NCI-H2196 (cell line): ENCODE measurements at regions not wholly inside any gene's neighbourhood (a gene's known extent, or its start where the extent isn't known, plus 50 kb on each side); places are given as distances from the start of the nearest gene placed in this dataset.

Source experiments
- DNase-seq: peaks from one replicate; lab custom pipeline; 2025; ENCODE audit not compliant: unreplicated experiment; lab: John Stamatoyannopoulos, UW

DNA sequence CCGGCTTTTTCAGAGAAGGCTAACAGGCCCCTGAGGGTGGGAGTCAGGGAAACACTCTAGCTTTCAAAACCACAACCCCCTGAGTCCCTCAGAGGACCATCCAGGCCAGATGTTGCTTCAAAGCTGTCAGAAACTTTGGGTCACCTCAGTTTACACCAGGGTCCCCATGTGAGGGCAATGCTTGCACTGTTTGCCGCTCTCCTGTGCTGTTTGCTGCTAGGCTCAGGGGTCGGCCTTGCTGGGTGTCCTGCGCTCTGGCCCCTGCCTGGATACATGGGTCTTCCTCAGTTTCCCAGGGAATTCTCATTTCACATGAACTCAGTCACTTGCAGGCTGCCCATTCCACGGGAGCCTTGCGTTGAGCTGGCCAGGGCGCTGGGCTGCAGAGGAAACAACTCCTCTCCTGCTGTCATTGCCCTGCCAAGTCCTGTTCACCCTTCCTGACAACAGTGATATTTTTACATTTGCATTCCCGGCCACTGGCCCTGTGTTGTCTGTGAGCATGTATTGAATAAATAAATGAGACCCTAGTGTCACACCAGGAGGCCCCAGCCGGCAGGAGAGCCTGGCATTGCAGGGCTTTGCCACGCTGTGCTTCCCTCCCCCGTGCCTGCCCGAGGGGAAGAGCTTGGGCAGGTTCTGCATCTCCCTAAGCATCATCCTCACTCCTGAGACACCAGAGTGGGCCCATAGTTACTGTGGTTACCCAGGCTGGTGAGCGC is 73.2 kb upstream of the RAB6C start:
- DNase-seq, result no peak

DNA sequence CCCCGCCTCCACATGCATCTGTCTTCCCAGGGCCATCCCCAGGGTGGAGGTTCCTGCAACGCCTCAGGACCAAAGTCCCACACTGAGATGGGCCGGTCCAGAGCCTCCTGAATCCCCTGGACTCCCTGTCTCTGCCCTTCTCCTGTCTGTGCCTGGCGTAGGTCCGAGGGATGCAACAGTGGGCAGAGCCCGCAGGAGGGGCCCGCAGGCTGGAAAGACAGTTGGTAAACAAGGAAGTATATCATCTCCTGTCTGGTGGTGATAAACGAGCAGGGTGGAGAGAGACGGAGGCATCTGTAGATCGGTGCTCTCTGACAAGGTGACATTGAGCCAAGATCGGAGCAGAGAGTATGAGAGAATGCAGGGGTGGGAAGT is 72.6 kb upstream of the RAB6C start:
- DNase-seq, result no peak

DNA sequence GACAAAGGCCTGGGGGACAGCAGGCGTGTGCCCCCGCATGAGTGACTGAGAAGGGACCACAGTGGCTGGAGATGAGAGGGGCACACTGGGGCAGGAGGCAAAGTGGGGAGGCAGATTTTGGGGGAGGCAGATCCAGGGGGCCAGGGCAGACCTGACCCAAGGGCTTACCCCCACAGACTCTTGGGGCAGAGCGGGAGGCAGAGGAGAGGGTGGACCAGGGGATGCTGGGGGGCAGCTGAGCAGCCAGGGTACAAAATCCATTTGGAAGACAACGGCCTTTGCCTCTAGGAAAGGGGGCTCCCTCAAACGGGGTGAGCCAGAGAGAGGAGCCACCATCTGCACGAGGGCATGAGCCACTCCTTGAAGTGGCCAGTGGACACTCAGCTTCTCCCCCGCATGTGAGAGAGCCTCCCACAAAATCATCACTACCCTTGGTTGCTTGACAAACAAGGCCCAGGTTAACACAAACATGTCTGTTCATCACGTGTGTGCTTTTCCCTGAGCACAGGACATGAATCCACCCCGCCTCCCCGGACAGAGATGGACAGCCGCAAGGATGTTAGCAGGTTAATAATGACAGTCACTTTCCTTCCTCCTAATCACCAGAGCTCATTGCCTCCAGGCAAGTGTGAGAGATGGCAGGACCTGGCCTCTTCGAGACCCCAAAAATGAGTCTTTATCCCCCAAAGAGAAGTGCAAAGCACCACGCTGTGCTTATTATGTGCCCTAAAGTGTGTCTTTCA is 72.0 kb upstream of the RAB6C start:
- no peak for DNase-seq

DNA sequence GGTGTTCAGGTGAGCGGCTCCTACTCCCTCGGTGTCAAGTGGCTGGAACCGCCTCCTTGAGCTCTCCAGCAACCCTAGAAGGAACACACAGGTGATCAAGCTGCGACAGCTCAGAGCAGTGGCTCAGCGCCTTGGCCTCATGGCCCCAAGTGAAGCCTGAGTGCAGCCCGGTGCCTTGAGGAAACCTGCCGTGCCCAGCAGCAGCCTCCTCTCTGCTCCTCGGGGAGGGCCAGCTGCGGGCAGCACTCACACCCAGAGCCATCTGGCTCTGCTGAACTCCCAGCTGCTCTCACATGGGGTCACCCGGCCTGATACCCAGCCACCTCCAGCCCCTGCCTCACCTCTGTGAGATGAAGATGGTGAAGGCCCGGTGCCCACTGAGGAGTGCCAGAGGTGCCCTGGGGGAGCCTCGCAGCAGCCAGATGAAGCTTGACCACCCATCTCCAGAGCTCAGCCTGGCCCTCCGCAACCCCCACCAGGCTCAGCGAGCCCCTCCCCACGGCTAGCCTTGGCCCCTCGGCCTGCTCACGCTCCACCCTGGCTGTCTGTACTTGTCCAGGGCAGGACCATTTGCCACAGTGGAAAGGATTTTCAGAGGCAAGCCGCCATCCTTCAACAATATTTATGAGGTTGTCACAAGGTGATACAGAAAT is 70.6 kb upstream of the RAB6C start:
- no peak for DNase-seq

DNA sequence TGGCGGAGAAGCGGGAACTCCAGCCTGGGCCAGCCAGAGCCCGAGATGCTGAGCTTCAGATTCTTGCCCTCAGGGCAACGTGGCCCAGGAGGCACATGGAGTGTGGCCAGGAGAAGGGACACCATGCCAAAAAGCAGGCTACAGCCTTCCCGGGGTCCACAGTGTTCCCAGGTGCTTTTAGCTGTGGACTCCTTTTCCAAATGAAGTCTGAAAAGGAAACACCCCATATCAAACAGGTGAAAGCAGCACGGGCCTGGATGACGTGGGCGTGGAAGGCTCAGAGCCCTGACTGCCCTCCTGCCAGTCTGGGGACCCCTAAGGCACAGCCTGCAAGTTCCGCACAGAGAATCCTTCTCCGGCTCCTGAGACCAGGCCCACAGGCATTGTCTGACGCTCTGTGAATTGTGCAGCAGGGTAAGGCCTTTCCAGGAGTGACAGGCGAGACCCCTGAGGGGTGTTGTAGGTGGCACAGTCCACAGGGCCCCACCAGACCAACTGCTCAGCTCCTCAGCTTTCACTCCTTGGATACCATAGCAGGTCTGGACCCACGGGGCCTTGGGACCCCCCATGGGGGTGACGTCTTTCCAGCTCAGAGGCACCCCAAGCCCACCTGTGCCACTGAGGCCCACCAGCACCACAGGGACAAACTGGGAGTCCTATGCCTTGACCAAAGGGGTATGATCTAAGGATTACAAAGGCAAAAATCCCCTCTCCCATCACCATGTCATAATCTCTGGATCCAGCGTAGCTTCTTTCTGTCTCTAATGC is 69.6 kb upstream of the RAB6C start:
- DNase-seq, result no peak

DNA sequence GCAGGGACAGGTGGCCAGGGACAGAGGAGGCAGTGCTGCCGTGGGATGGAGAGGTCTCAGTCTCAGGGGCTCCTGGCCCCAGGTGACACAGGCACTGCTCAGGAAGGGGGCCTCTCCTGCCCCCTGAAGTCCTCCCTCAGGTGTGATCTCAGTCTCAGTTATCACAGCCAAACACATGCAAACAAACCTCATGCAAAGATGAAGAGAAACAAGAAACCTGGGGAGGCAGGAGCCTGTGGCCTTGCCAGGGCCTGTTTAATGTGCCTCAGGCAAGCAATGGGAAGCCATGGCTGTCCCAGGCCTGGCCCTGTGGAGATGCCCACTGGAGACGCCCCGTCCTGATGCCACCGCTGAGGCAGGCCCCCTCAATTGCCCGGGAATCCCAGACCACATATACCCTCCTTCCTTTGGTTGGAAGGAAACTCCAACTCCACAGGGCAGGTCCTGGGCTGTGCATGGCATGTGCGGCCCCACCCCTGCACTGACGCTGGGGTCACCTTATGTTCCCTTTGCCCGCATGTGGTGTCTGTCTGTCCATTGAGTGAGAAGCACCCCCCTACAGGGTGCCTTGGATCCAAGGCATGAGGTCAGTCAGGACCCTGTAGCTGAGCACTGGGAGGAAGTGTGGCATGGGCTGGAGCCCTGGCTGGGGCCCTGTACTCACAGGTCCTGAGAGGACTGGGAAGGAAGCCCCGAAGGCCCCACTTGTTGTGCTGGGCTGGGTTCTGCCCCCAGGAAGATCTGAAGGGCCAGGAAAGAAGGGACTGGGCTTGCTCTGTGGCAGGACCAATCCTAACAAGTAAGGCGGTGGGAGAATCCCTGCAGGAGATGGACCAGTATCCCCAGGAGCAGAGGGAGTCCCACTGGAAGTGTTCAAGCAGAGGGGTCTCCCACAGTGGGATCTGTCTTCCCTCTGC is 68.8 kb upstream of the RAB6C start:
- no peak for DNase-seq

DNA sequence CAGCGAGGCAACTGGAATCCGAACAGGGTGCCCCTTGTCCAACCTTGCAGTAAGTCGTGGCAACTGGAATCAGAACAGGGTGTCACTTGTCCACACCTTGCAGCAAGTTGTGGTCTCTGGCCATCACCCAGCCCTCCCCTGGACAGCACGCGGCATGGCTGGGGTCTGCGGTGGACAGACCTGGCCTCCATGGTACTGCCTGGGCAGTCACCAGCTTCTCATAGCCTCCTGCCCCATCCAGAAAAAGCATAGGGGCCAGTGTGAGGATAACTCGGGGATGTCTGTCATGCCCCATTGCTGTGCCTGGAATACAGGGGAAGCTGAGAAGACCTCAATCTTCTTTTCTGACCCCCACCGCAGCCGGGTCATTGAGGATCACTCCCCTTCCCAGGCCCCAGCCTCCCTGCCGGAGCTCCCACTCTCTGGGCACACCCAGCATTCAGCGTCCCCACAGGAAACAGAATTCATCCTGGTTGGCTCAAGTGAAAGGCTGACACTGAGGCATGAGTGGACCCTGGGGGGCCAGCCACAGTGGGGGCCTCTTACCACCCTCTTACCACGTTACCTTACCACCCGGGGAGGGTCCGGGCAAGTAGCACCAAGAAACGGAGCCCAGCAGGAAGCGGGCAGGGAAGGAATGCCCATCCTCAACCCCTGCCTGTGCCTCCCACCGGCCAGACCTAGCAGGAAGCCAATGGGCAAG is 68.0 kb upstream of the RAB6C start:
- DNase-seq, result no peak

DNA sequence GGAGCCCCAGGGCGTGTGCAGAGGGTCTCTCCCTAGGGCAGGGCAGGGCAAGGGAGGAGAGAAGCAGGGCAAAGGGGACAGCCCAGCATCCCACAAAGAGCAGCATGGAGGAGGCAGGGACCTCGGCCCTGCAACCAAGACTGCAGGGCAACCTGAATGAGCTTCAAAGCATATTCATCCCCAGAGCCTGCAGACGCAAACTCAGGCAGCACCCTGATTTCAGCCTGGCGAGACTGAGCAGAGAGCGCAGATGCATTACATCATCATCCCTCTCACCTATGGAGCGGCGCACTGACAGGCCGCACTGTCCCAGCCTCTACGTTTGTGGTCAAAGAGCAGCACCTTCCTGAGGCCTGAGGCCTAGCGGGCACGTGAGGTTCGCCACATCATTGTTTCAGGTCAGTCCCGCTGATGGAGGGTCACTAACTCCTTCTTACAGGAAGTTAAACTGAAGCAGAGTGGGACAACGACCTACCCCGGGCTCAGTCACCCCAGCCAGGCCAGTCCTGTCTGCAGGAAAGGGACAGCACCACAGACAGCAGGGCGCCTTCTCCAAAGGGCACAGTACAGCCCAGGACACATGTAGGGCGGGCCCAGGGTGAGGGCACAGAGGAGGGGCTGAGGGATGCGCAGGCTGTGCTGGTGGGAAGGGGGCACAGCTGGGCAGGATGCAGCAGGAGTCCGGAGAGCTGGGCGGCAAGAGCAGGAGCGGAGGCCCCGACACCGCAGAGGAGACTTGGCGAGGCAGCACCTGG is 67.2 kb upstream of the RAB6C start:
- DNase-seq, result no peak

DNA sequence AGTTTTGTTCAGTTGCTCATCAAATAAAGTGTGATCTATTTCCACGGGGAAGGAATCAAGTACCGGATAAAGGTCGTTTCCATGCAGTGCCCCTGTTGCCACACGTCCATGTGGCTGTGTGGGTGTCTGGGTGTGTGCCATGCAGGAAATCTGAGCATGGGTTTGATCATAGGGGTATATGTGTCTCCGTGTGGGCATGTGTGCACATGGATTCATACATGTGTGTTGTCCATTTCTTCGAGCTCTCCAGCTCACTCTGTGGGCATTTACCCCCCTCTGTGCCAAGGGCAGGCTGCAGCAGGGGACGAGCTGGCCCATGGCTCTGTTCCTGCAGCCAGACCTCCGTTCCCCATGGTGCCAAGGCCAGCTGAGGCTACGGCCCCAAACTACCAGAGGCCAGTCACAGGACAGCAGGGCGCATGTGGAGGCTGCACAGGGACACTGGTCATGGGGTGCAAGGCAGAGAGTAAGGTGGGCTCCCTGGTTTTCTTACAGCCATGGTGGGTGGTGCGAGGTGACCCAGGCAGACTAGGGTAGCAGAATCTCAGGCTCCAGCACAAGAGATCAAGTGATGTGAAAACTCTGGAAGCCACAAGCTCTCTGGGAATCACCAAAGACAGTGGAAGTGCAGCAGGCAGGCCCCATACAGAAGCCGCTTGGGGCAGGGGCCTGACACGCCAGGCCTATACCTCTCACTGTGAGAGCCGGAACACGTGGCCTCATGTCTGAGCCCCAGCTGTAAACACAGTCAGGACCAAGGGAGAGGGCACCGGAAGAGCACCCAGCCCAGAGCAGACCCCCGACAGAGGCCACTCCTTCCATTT is 66.4 kb upstream of the RAB6C start:
- no peak for DNase-seq

DNA sequence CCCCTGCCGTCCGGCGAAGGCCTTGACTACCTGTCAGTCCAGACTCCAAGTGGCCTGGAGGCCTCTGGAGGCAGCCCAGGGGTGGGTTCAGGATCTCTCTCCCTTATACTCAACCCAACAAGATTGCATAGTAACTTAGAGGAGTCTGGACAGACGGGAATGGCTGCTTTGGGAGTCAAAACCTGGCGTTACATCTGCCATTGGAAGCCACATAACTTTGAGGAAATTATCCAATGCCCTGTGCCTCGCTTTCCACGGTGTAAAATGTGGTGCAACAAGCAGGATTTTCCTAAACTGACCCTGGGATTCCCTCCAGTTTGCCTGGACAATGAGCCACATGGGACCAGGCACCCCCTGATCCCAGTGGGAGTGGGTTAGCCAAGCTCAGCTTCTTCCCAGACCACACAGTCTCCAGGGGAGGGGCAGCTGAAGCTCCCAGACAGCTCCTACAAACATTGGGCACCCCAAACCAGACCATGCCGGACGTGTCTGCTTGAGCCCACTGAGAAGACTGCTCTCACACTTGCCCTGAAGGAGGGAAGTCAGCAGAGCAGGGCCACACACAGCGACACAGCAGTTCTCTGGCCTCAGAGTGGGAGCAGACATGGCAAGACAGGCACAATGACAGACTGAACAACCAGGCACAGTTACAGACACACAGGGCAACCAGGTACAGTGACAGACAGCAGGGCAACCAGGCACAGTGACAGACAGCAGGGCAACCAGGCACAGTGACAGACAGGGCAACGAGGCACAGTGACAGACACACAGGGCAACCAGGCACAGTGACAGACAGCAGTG is 65.6 kb upstream of the RAB6C start:
- DNase-seq, result no peak

DNA sequence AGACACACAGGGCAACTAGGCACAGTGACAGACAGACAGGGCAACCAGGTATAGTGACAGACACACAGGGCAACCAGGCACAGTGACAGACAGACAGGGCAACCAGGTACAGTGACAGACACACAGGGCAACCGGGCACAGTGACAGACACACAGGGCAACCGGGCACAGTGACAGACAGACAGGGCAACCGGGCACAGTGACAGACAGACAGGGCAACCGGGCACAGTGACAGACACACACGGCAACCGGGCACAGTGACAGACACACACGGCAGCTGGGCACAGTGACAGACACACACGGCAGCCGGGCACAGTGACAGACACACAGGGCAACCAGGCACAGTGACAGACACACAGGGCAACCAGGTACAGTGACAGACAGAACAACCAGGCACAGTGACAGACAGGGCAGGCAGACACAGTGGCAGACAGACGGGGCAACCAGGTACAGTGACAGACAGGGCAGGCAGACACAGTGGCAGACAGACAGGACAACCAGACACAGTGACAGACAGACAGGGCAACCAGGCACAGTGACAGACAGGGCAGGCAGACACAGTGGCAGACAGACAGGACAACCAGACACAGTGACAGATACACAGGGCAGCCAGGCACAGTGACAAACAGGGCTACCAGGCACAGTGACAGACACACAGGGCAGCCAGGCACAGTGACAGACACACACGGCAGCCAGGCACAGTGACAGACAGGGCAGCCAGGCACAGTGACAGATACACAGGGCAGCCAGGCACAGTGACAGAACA is 64.7 kb upstream of the RAB6C start:
- no peak for DNase-seq

DNA sequence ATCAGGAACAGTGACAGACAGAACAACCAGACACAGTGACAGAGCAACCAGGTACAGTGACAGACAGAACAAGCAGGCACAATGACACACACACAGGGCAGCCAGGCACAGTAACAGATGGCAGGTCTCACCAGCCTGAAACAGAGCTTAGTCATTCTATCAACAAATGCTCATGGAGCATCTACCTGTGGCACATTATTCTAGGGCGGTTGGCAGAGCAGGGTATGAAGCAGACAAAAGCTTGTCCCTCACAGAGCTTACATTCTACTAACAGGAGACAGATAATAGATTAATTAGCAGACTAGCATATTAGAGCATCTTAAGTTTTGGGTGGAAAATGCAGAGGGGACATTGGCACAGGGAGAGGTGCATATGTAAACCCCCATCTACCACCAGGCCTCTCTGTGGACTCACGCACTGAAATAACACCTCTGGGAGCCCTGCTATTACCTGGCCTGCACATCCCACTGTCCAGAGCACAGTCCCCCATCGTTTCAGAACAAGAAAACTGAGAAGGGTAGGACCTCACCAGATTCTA is 64.1 kb upstream of the RAB6C start:
- DNase-seq, result no peak

DNA sequence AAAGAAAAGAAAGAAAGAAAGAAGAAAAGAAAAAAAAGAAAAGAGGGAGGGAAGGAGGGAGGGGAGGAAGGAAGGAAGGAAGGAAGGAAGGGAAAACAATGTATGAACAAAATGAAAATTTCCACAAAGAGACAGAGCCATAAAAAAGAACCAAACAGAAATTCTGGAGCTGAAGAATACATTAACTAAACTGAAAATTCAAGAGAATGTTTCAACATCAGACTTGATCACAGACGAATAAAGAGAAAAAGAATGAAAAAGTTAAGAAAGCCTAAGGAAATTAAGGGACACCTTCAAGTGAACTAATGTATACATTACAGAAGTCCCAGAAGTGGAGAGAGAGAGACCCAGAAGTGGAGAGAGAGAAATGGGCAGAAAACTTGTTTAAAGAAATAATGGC is 60.9 kb upstream of the RAB6C start:
- no peak for DNase-seq

DNA sequence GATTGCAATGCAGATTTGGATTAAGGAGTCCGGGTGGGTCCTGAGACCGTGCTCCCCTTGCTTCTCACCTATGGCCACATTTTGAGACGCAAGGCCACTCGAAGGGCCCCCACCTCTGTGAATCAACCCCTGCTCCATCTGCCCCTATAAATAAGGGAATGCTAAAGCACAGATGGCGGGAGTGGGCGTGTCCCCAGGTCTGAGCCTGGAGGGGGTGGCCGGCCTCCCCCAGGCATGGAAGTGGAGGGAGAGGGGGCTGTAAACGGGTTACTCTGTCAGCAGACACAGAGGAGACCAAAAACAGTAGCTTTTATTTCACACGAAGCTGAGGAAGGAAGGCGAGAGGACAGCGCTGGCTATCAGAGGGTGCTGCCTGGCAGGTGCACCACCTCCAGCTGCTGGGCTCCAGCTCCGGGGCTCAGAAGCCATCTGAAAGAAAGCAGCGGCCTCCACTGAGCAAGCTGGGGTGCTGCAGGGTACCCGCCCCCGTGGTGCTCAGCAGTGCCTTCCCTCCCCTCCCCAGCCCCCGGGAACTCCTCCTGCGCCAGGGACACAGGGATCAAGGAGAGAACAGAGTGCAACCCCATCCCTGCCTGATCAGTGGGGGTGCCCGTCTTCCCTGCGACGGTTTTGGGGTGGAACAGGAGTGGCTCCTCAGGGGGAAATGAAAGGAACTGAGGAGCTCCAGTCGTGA is 56.7 kb upstream of the RAB6C start:
- DNase-seq, result no peak

DNA sequence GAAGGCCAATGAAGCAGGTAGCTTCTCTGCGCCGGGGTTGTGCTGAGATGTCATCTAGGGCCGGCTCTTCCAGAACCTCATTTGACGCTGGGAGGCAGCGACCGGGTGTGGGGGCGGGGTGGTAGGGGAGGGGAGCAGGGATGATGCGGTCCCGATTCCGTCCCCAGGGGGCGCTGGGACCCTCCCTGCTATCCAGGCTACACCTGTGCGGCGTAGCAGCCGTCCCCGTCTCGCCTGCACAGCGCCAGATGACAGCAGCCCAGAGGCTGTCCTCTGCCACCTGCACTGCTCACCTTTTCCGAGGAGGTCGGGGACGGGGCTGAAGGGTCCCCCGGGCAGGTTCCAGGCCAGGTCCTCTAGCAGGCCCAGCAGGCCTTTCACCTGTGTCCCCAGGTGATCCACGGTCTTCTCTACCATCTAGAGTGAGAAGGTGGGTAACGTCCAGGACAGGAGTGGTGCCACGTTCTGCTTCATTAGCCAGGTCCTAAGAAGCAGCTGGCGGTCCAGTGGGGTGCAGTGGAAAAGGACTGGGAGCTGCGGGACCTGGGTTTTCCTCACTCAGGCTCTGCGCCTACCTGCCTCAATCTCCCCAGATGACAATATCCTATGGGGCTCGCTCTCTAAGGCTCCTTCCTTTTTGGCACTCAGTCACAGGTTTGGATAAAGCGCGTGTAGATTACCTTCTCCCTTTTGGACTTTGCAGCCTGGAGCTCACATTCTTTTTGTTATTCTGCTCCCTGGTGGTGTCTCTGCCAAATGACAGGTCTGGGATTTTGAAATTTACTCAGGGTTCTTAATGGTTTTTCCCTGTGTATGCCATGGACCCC is 56.0 kb upstream of the RAB6C start:
- peak; percentile 62 for DNase-seq
